ENCODE measurements at regions not wholly inside any gene's neighbourhood (a gene's known extent, or its start where the extent isn't known, plus 50 kb on each side); places are given as distances from the start of the nearest gene placed in this dataset.

DNA sequence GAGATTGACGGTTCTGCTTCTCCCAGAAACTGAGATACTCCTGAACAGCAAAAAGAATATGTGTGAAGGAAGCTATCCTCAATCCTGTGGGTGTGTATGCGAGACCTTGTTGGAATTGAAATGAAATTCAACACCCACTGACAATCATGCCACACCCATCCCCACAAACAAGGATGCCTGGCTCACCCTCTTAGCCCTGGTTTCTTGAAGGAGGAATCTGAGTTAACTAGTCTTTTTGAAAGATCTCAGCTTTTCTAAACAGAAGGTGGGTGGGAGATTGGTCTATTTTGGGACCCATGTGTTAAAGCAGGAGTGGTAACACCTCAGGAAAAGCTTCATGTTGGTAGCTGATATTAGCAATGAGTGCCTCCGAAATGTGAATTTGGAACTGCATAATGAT lies 1244.5 kb downstream of the CDH11 start:
- Histone ChIP-seq H2BK20ac (ENCODE audit: low read depth, low read length, poor library complexity, severe bottlenecking) (no peak overlapping the region), H3K56ac (ENCODE audit: insufficient read length, low read depth, low read length) (no peak overlapping the region), H2AK5ac (ENCODE audit: insufficient read length, low read length) (no peak overlapping the region), H4K91ac (ENCODE audit: insufficient read length, low read depth, low read length) (no peak overlapping the region), H3K27me3 (ENCODE audit: insufficient read depth, low read length) (no peaks in the 10 kb centered on the region), H4K20me1 (ENCODE audit: control insufficient read depth, insufficient read depth, insufficient read length) (no peaks in the 10 kb centered on the region), H2BK120ac (ENCODE audit: low read depth, low read length, poor library complexity, severe bottlenecking) (no peak overlapping the region), H3K18ac (ENCODE audit: insufficient read length, low read depth, low read length) (no peak overlapping the region), H3K4ac (ENCODE audit: low read depth, low read length) (no peak overlapping the region), H3T11ph (ENCODE audit: low read length) (no peak overlapping the region), H3K4me1 (ENCODE audit: insufficient read depth, low read length) (no peaks in the 10 kb centered on the region), H3K79me2 (ENCODE audit: insufficient read depth, low read length) (no peaks in the 10 kb centered on the region), H2BK15ac (ENCODE audit: low read depth, low read length) (no peak overlapping the region), H3K23me2 (ENCODE audit: insufficient read length, low read depth, low read length, poor library complexity, severe bottlenecking) (no peaks in the 10 kb centered on the region), H3K4me2 (ENCODE audit: insufficient read depth, insufficient read length, low read length) (no peak overlapping the region), H4K5ac (ENCODE audit: insufficient read length, low read depth, low read length) (no peak overlapping the region), H3K9ac (ENCODE audit: extremely low read depth, insufficient read length, low read length) (no peak overlapping the region), H2BK12ac (ENCODE audit: insufficient read length, low read depth, low read length) (no peak overlapping the region), H3K23ac (ENCODE audit: insufficient read length, low read depth, low read length) (no peak overlapping the region), H4K8ac (replicated peaks; ENCODE audit: insufficient read length, low read depth, low read length) (no peak overlapping the region), H3K79me1 (ENCODE audit: insufficient read depth, low read depth, low read length, poor library complexity, severe bottlenecking) (no peaks in the 10 kb centered on the region), H3K9me3 (ENCODE audit: control insufficient read depth, low read depth, low read length) (no peaks in the 10 kb centered on the region), H3K14ac (ENCODE audit: insufficient read depth, low read length) (no peak overlapping the region), H3K27ac (ENCODE audit: insufficient read length, low read depth, low read length) (no peak overlapping the region), H2AFZ (ENCODE audit: low read length) (no peak overlapping the region), H2BK5ac (ENCODE audit: insufficient read length, low read length) (no peak overlapping the region)
- Mint-ChIP-seq H3K9me3 (peaks cover 0 to 9% of the 10 kb centered on the region in 2 experiments; a peak in 2 of 5 replicates), H3K4me1 (peaks cover 11 to 13% of the 10 kb centered on the region in 2 experiments), H3K36me3 (ENCODE audit: insufficient read depth in 1 of 3, low read depth in 3 of 3) (peaks cover 0 to 2% (median 0%) of the 10 kb centered on the region in 3 experiments; a peak in 2 of 7 replicates), H3K27me3 (ENCODE audit: low read depth) (no peaks in the 10 kb centered on the region), H3K4me3 (no peak overlapping the region), H3K27ac (no peak overlapping the region)
- no CpG with 5 or more reads among the region's 3 CpGs for WGBS (ENCODE audit: extremely low coverage, insufficient read length, low lambda C conversion rate)
- TF ChIP-seq, protein P1, sequence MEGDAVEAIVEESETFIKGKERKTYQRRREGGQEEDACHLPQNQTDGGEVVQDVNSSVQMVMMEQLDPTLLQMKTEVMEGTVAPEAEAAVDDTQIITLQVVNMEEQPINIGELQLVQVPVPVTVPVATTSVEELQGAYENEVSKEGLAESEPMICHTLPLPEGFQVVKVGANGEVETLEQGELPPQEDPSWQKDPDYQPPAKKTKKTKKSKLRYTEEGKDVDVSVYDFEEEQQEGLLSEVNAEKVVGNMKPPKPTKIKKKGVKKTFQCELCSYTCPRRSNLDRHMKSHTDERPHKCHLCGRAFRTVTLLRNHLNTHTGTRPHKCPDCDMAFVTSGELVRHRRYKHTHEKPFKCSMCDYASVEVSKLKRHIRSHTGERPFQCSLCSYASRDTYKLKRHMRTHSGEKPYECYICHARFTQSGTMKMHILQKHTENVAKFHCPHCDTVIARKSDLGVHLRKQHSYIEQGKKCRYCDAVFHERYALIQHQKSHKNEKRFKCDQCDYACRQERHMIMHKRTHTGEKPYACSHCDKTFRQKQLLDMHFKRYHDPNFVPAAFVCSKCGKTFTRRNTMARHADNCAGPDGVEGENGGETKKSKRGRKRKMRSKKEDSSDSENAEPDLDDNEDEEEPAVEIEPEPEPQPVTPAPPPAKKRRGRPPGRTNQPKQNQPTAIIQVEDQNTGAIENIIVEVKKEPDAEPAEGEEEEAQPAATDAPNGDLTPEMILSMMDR (conservative IDR thresholded peaks at IDR 0.05): no peak
- no peak for DNase-seq

Data from H9 (cell line).